ENCODE measurements at regions not wholly inside any gene's neighbourhood (a gene's known extent, or its start where the extent isn't known, plus 50 kb on each side); places are given as distances from the start of the nearest gene placed in this dataset.

DNA sequence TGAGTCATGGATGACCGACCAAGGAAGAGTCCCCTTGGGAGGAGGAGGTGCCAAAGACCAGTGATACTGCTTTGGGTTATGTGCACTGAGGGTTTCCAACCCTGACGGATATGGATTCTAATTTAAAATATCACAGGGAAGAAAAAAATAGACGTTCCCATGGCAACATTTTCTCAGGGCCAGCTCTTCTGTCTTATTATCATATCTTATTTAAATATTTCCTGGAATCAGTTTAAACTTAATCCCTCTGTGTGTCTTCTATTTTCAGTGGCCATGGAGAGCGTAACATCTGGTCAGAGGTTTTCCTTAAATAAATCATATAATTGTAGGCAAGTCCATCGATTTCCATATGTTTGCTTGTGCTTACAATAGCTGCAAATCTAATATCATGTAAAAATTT, 205.4 kb upstream of the FMN2 start:
- TF ChIP-seq, protein P1, sequence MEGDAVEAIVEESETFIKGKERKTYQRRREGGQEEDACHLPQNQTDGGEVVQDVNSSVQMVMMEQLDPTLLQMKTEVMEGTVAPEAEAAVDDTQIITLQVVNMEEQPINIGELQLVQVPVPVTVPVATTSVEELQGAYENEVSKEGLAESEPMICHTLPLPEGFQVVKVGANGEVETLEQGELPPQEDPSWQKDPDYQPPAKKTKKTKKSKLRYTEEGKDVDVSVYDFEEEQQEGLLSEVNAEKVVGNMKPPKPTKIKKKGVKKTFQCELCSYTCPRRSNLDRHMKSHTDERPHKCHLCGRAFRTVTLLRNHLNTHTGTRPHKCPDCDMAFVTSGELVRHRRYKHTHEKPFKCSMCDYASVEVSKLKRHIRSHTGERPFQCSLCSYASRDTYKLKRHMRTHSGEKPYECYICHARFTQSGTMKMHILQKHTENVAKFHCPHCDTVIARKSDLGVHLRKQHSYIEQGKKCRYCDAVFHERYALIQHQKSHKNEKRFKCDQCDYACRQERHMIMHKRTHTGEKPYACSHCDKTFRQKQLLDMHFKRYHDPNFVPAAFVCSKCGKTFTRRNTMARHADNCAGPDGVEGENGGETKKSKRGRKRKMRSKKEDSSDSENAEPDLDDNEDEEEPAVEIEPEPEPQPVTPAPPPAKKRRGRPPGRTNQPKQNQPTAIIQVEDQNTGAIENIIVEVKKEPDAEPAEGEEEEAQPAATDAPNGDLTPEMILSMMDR (IDR thresholded peaks at IDR 0.05), result no peak
- no peak for TF ChIP-seq POLR2A (IDR thresholded peaks at IDR 0.05)
- no peak for TF ChIP-seq POLR2AphosphoS5 (IDR thresholded peaks at IDR 0.05; ENCODE audit: insufficient read depth in 1 of 2, low read depth in 1 of 2)
- no peaks in the 10 kb centered on the region for H3K27me3 ChIP-seq
- intact Hi-C loops (cut with DNase I), result no loop called here

DNA sequence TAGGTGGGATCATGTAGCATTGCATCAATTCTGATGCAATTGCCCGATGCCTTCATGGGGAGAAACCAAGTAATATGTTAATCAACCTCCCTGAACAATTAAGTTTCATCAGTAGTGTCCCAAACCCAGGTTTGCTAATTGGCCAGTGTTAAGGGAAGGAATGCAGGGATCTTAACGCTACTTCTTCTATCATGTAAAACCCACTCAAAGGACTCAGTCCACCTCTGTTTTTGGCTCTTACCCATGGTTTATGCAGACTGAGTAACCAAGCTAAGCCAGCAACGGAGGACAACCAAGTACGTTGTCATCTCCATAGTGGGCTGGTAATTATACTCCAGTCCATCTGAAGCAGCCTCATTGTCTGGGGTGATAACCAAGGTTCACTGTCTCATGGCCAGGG, 203.0 kb upstream of the FMN2 start:
- peak in 1 of 2 donors; percentile 34 for DNase-seq (ENCODE audit: extremely low spot score in 2 of 2)
- H3K4me1 ChIP-seq, result peaks cover 7% of the 10 kb centered on the region
- H3K27ac ChIP-seq, result no peak overlapping the region
- intact Hi-C loops (cut with DNase I), result no loop called here
- no peak overlapping the region for H3K4me3 ChIP-seq
- H3K27me3 ChIP-seq, result no peaks in the 10 kb centered on the region
- no peaks in the 10 kb centered on the region for H3K36me3 ChIP-seq
- no peaks in the 10 kb centered on the region for H3K9me3 ChIP-seq
- TF ChIP-seq, protein P1 (IDR thresholded peaks at IDR 0.05), result no peak
- TF ChIP-seq POLR2AphosphoS5 (IDR thresholded peaks at IDR 0.05; ENCODE audit: insufficient read depth in 1 of 2, low read depth in 1 of 2), result no peak
- TF ChIP-seq POLR2A (IDR thresholded peaks at IDR 0.05), result no peak

More for the DNA sequence above, 205.4 kb upstream of the FMN2 start:
- Histone ChIP-seq H3K27ac (no peak overlapping the region), H3K4me1 (peaks cover 7% of the 10 kb centered on the region), H3K36me3 (no peaks in the 10 kb centered on the region), H3K9me3 (no peaks in the 10 kb centered on the region), H3K4me3 (no peak overlapping the region)
- DNase-seq (ENCODE audit: extremely low spot score in 2 of 2), result peak in 1 of 2 donors; percentile 42

DNA sequence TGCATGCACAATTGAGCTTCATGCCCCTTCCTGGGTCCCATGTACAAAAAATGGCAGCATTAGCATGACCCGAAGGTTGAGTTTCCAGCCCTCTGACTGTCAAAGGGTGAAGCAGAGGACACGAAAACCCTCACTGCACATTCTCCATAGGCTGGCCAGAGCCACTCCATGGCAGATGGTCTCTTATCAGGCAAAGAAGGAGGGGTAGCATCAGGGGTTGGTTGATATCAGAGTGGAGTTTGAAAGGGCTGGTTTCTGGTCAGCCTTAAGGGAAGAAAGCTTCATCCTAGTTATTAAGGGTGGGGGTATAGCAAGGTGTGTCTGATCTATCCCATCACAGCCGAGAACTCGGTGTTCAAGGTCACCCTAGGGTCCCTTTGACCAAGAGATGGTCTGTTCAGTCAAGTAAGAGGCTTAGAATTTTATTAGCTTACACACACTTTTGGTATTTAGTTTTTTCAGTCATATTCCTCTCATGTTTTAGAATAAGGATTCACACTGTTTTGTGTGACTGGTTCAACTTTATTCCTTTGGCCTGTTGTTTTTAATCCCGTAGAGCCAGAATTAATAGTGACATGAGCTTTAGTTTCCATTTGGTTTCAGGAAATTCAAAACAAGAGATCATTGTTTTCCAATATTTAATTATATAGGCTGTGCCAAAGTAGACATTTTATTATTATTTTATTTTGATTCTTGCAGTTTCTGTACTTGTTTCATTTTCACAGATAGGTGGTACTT, 199.9 kb upstream of the FMN2 start:
- intact Hi-C loops (cut with DNase I), result loop anchor here (10.0 kb wide), 1 partner anchor 487 kb away; no protein-coding TSS in a partner anchor
- no peak overlapping the region for H3K27ac ChIP-seq
- H3K27me3 ChIP-seq, result no peaks in the 10 kb centered on the region
- no peaks in the 10 kb centered on the region for H3K9me3 ChIP-seq
- H3K4me1 ChIP-seq, result no peaks in the 10 kb centered on the region
- no peaks in the 10 kb centered on the region for H3K36me3 ChIP-seq
- H3K4me3 ChIP-seq, result no peak overlapping the region
- peak in 1 of 2 donors; percentile 71 for DNase-seq (ENCODE audit: extremely low spot score in 2 of 2)
- TF ChIP-seq POLR2AphosphoS5 (IDR thresholded peaks at IDR 0.05; ENCODE audit: insufficient read depth in 1 of 2, low read depth in 1 of 2) (no peak), POLR2A (IDR thresholded peaks at IDR 0.05) (no peak)
- TF ChIP-seq, protein P1 (IDR thresholded peaks at IDR 0.05), result no peak

DNA sequence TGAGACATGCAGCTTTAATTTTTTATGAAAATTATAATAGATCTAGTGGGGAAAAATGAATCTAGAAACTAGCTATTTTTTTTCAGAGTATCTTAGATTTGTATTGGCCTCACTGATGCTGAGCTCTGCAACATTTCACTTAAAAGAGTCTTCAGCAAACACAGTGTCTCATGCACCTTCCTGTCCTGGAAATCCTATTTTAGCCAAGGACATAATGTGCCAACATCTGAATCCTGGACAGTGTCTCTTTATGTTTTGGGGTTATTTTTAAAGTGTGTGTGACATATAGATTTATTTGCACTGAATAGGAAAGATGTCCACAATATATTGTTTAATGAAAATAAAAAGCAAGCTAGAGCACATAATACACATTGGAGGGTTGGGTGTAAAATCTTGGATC, 199.1 kb upstream of the FMN2 start:
- peaks cover 2% of the 10 kb centered on the region for H3K4me1 ChIP-seq
- TF ChIP-seq POLR2A (IDR thresholded peaks at IDR 0.05) (no peak), POLR2AphosphoS5 (IDR thresholded peaks at IDR 0.05; ENCODE audit: insufficient read depth in 1 of 2, low read depth in 1 of 2) (no peak)
- TF ChIP-seq, protein P1 (IDR thresholded peaks at IDR 0.05), result no peak
- H3K9me3 ChIP-seq, result no peaks in the 10 kb centered on the region
- H3K27ac ChIP-seq, result no peak overlapping the region
- intact Hi-C loops (cut with DNase I), result loop anchor here (10.0 kb wide), 1 partner anchor 488 kb away; no protein-coding TSS in a partner anchor
- H3K36me3 ChIP-seq, result no peaks in the 10 kb centered on the region
- no peak for DNase-seq (ENCODE audit: extremely low spot score in 2 of 2)
- no peaks in the 10 kb centered on the region for H3K27me3 ChIP-seq
- H3K4me3 ChIP-seq, result no peak overlapping the region

DNA sequence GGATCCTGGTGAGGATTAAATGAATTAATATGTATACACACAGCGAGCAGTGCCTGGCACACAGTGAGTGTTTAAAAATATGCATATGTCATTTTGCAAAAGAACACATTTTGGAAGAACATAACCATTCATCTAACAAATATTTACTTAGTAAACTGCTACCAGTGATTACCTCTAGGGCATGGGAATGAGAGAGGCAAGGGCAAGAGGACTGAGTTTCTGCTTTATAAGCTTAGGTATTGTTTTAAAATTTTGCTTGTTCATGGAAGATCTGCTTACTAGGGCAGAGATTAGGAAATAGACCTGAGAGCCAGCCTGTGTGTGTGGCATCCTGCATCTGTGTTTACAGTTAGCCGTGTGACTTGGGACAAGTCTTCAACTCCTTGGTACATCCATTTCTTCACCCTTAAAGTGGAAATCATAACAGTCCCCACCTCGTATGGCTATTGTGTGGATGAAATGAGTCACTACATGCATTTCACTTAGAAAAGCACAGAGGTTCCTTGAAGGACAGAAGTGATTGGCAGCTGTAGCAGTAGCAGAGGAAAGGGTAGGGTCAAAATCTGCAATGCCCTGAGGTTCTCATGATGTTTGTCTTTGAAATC, 198.5 kb upstream of the FMN2 start:
- Histone ChIP-seq H3K4me3 (no peak overlapping the region), H3K4me1 (peaks cover 7% of the 10 kb centered on the region), H3K27me3 (no peaks in the 10 kb centered on the region), H3K36me3 (no peaks in the 10 kb centered on the region), H3K9me3 (no peaks in the 10 kb centered on the region), H3K27ac (no peak overlapping the region)
- TF ChIP-seq, protein P1 (IDR thresholded peaks at IDR 0.05), result no peak
- no peak for TF ChIP-seq POLR2AphosphoS5 (IDR thresholded peaks at IDR 0.05; ENCODE audit: insufficient read depth in 1 of 2, low read depth in 1 of 2)
- TF ChIP-seq POLR2A (IDR thresholded peaks at IDR 0.05), result no peak
- intact Hi-C loops (cut with DNase I), result loop anchor here (10.0 kb wide), 1 partner anchor 488 kb away; no protein-coding TSS in a partner anchor
- peak in 1 of 2 donors; percentile 27 for DNase-seq (ENCODE audit: extremely low spot score in 2 of 2)

All from vagina (tissue), 2 donors.